Fibroblast of the aortic adventitia (primary cell): ENCODE measurements at regions not wholly inside any gene's neighbourhood (a gene's known extent, or its start where the extent isn't known, plus 50 kb on each side); places are given as distances from the start of the nearest gene placed in this dataset.

Experiments used
- DNase-seq: peaks from one replicate; pipeline ENCODE4 v3.0.0-alpha.2; 2010; ENCODE audit warnings: low read depth
- H3K4me3 ChIP-seq: 2 replicates; pipeline ENCODE4 v1.5.1; 2011; ENCODE audit warnings: low read depth, mild to moderate bottlenecking, control low read depth, low read length, moderate library complexity
- TF ChIP-seq, protein P1 (sequence below): IDR thresholded peaks from 2 replicates; pipeline ENCODE4 v1.5.1; 2011; ENCODE audit warnings: mild to moderate bottlenecking, low read length, control low read depth, inconsistent platforms; ENCODE audit not compliant: insufficient read depth

DNA sequence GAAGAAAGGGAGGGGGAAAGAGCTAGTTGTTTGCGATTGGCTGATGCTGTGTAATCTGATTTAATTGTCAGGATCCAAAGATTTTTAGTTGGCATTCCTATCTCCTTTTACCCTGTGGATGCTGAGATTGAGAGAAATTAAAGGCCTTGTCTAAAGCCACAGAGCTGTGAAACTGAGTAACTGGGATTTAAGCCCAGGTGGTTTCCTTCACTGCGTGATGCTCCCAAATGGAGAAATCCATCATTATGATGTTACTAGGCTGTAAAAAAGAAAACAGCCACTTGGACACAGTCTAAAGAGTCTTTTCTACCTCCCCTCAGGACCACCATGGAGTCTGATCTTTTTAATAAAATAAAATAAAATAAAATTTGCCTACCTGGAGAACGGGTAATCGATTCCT lies 883.0 kb upstream of the NR2F2 start:
- no peak for DNase-seq
- TF ChIP-seq, protein P1, sequence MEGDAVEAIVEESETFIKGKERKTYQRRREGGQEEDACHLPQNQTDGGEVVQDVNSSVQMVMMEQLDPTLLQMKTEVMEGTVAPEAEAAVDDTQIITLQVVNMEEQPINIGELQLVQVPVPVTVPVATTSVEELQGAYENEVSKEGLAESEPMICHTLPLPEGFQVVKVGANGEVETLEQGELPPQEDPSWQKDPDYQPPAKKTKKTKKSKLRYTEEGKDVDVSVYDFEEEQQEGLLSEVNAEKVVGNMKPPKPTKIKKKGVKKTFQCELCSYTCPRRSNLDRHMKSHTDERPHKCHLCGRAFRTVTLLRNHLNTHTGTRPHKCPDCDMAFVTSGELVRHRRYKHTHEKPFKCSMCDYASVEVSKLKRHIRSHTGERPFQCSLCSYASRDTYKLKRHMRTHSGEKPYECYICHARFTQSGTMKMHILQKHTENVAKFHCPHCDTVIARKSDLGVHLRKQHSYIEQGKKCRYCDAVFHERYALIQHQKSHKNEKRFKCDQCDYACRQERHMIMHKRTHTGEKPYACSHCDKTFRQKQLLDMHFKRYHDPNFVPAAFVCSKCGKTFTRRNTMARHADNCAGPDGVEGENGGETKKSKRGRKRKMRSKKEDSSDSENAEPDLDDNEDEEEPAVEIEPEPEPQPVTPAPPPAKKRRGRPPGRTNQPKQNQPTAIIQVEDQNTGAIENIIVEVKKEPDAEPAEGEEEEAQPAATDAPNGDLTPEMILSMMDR = no peak
- H3K4me3 ChIP-seq = no peak overlapping the region

DNA sequence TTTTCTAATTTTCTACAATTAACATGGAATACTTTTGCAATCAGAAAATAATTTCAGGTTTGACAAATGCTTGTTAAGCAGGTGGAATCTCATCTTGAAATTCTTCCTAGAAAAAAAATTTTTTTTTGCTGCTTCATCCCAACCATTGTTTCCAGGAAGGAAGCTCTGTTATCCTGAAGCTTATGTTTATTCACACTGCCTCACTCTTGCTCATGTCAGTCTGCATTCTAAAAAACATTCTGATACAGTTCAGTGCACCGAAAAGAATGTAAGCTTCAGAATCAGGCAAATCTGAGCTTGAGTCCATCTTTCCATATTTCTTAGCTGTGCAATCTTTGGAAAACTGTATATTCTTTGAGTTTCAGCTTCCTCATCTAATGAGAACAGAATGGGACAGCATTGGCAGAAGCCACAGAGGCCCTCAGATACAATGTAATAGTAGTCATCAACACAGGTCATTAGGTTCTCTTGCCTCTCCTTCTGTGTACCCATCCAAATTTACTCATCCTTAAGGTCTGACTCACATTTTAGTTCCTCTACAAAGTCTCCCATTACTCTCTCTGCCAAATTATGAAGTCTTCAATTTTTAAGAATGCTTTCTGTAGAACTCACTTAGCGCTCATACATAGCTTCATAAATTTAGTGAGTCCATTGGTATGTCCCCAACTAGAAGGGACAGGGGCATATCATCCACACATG lies 881.8 kb upstream of the NR2F2 start:
- TF ChIP-seq, protein P1 = no peak
- peak; percentile 44 for DNase-seq
- no peak overlapping the region for H3K4me3 ChIP-seq

- DNase-seq = no peak
- TF ChIP-seq, protein P1 = no peak
- H3K4me3 ChIP-seq = no peak overlapping the region
Observed at GRCh38 chr15:95449230-95449628, 881.3 kb upstream of the NR2F2 start.

DNA sequence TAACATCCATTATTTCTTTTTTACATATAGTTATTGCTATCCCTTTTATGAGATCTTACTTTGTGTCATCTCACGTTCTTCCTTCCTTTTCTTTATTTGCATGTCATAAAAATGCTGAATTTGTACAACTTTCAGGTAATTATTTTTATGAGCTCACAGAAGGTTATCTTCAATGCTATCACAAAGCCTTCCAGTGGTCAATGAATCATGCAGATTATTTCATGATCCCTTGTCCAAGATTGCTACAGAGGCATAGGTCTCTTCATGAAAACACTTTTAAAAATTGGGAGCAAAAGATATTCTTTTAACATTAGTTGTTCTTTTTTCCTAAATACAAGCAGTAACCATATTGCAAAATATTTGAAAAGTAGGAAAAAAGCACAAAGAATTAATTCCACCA lies 880.1 kb upstream of the NR2F2 start:
- H3K4me3 ChIP-seq = no peak overlapping the region
- peak; percentile 43 for DNase-seq
- TF ChIP-seq, protein P1 = no peak

GRCh38 chr15:95451938-95452337 lies 878.6 kb upstream of the NR2F2 start:
- no peak for DNase-seq
- no peak overlapping the region for H3K4me3 ChIP-seq
- TF ChIP-seq, protein P1 = no peak

- TF ChIP-seq, protein P1 = no peak
- DNase-seq = no peak
- no peak overlapping the region for H3K4me3 ChIP-seq
Observed at GRCh38 chr15:95454403-95455262, 875.9 kb upstream of the NR2F2 start.
